GM18519 (cell line): ENCODE measurements at regions not wholly inside any gene's neighbourhood (a gene's known extent, or its start where the extent isn't known, plus 50 kb on each side); places are given as distances from the start of the nearest gene placed in this dataset.
"Not testable (repeated sequence)": the region's sequence is repeated elsewhere in the genome, so short reads cannot be mapped to it uniquely, and the experiment has no call there.

Source experiments
- ATAC-seq: cut with Tn5 transposase; IDR thresholded peaks from one replicate; pipeline ENCODE4 v1.9.1; 2021; ENCODE audit warnings: mild to moderate bottlenecking, moderate library complexity; ENCODE audit not compliant: unreplicated experiment, low FRiP score

GRCh38 chr20:40037511-40037910, 651.5 kb downstream of the MAFB start:
- ATAC-seq, result no peak

GRCh38 chr20:40029589-40029988, 659.4 kb downstream of the MAFB start:
- ATAC-seq, result no peak

- no peak for ATAC-seq
These were observed 669.5 kb downstream of the MAFB start for GRCh38 chr20:40019510-40019909.

- no peak for ATAC-seq
These were observed 671.3 kb downstream of the MAFB start for GRCh38 chr20:40017765-40018164.

- ATAC-seq, result no peak
These were observed 672.1 kb downstream of the MAFB start for GRCh38 chr20:40016890-40017289.

GRCh38 chr20:40016392-40016791, 672.6 kb downstream of the MAFB start:
- no peak for ATAC-seq

GRCh38 chr20:40012026-40012425, 677.0 kb downstream of the MAFB start:
- not testable (repeated sequence) for ATAC-seq

- no peak for ATAC-seq
These were observed 678.6 kb downstream of the MAFB start for GRCh38 chr20:40010483-40010882.

- no peak for ATAC-seq
These were observed 679.5 kb downstream of the MAFB start for GRCh38 chr20:40009542-40009941.

GRCh38 chr20:40008177-40008576, 680.9 kb downstream of the MAFB start:
- ATAC-seq, result no peak

GRCh38 chr20:40006168-40006860, 682.7 kb downstream of the MAFB start:
- ATAC-seq, result no peak

GRCh38 chr20:40004092-40004491, 684.9 kb downstream of the MAFB start:
- ATAC-seq, result not testable (repeated sequence)

- ATAC-seq, result no peak
These were observed 695.3 kb downstream of the MAFB start for GRCh38 chr20:39993742-39994141.

- ATAC-seq, result no peak
These were observed 698.3 kb downstream of the MAFB start for GRCh38 chr20:39990692-39991091.

- ATAC-seq, result no peak
These were observed 700.0 kb downstream of the MAFB start for GRCh38 chr20:39988991-39989390.

GRCh38 chr20:39986173-39986904, 702.7 kb downstream of the MAFB start:
- ATAC-seq, result no peak

GRCh38 chr20:39985271-39985827, 703.7 kb downstream of the MAFB start:
- no peak for ATAC-seq

- no peak for ATAC-seq
These were observed 705.4 kb downstream of the MAFB start for GRCh38 chr20:39983655-39984054.

GRCh38 chr20:39983183-39983582, 705.9 kb downstream of the MAFB start:
- ATAC-seq, result no peak

- no peak for ATAC-seq
These were observed 714.0 kb downstream of the MAFB start for GRCh38 chr20:39974966-39975501.

- ATAC-seq, result no peak
These were observed 720.5 kb downstream of the MAFB start for GRCh38 chr20:39968495-39968894.
